Colonic mucosa (tissue), 4 donors: ENCODE measurements at regions not wholly inside any gene's neighbourhood (a gene's known extent, or its start where the extent isn't known, plus 50 kb on each side); places are given as distances from the start of the nearest gene placed in this dataset.
"Not testable (repeated sequence)": the region's sequence is repeated elsewhere in the genome, so short reads cannot be mapped to it uniquely, and the experiment has no call there.

Source experiments
- DNase-seq: peaks from one replicate; pipeline ENCODE4 v3.0.0-alpha.2; 2020
- H3K27ac ChIP-seq: fragments of 200-600 bp; one replicate; pipeline ENCODE4 v1.8.0; 2021
- H3K27me3 ChIP-seq: fragments of 200-600 bp; one replicate; pipeline ENCODE4 v1.8.0; 2021
- H3K36me3 ChIP-seq: fragments of 200-600 bp; one replicate; pipeline ENCODE4 v1.8.0; 2021
- H3K4me1 ChIP-seq: fragments of 200-600 bp; one replicate; pipeline ENCODE4 v1.8.0; 2021; ENCODE audit warnings: mild to moderate bottlenecking
- H3K4me3 ChIP-seq: fragments of 200-600 bp; one replicate; pipeline ENCODE4 v1.8.0; 2021
- H3K9ac ChIP-seq, 2 donors: one replicate each; pipeline ENCODE4 v1.7.0; 2013; ENCODE audit warnings: control low read depth in 2 of 2, low read depth in 2 of 2, low read length in 2 of 2
- H3K9me3 ChIP-seq: fragments of 200-600 bp; one replicate; pipeline ENCODE4 v1.8.0; 2021
- intact Hi-C: fragments of 100-400 bp; cut with DNase I; formaldehyde crosslinking; loops from one replicate; pipeline ENCODE4 v1.14.1; 2022
- donor health status: healthy.
- donor health status: DM: no; HTN: no; CAD: no.
- donor health status: DM: no; HTN: no; CAD: no.

DNA sequence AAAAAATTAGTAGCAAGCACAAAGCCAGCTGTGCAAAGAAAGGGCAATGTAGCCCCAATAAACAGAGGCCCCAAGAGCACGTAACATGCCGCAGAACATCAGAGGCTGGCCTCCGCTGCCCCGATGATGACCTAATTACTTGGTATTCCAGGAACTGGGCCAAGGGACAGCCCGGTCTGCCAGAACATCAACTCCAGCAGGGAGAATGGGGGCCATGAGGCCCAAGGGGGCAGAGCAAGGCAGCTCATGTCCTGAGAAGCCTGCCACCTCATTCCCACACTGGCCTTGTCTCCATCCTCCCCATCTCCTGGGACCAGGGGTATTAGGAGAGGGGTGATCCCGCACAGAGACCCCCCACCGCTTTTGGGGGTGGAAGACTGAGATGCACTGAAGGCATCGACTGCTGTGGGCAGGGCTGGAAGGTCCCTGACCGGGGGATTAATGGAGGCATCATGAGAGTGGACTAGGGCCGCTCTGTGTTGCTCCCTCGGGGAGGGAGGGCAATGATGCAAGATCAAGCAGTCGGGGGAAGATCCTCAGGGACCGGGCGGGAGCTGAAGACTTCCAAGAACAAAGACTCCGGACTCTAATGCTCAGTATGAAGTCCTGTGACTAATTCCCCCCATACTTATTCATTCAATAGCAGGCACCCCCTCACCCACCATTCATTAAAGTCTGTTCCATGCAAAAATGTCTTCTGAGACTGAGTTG lies 192.3 kb downstream of the BCL2L11 start:
- H3K9me3 ChIP-seq, intact Hi-C loops, H3K27ac ChIP-seq, H3K4me3 ChIP-seq, H3K36me3 ChIP-seq, H3K4me1 ChIP-seq, DNase-seq, H3K27me3 ChIP-seq, H3K9ac ChIP-seq: not testable (repeated sequence)

DNA sequence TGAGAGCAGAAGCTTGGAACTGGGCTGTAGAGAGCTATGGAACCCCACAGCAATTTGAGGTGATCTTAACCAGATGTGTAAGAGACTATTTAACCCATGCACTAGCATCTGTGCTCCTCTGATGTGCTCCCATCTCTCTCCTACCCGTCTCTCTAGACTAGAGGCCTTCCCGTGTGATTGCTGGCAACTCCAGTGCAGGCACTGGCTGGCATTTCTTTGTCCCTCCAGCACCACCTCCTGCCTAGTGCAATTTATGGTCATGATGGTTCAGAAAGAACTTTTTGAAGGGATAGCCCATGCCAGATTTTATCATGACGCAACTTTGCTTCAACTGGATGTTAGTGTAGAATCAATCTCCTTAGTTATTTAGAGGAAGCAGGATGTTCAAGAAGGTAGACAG lies 193.0 kb downstream of the BCL2L11 start:
- H3K4me1 ChIP-seq, H3K27ac ChIP-seq, H3K4me3 ChIP-seq, H3K36me3 ChIP-seq, H3K27me3 ChIP-seq, DNase-seq, intact Hi-C loops, H3K9me3 ChIP-seq, H3K9ac ChIP-seq: not testable (repeated sequence)

DNA sequence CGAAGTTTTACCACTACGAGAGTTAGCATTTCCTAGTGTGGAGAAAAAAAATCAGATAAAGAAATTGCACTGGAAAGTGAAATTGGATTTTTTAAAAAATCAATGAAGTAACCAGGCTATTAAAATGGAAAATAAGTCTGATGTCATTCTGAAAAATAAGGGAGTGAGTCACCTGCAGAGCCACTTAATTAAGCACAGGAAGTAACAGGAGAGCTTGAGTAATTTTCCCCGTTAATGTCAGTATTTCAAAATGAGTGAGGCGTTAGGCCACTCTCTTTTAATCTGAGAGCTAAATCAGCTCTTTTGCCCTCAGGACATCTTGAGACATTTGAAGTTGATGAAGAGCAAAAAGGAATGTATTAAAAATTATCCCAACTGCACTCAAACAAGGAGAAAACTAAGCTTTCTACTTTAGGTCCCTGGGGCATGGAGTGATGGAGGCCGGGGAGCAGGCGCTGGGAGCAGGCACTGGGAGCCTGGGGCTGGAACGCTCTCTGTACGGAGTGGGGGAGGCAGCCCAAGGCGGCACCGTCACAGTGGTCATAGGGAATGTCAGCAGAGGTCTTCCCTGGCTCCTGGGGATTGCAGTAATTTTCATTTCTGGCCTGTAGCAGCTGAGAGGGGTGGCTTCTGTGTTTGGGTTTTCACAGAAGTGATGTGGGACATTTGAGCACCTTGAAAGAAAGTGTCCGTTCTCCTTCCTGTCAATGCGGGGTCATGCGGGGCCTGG lies 194.6 kb downstream of the BCL2L11 start:
- H3K4me3 ChIP-seq, H3K9ac ChIP-seq, H3K27me3 ChIP-seq, DNase-seq, H3K9me3 ChIP-seq, H3K27ac ChIP-seq, intact Hi-C loops, H3K36me3 ChIP-seq, H3K4me1 ChIP-seq: not testable (repeated sequence)

DNA sequence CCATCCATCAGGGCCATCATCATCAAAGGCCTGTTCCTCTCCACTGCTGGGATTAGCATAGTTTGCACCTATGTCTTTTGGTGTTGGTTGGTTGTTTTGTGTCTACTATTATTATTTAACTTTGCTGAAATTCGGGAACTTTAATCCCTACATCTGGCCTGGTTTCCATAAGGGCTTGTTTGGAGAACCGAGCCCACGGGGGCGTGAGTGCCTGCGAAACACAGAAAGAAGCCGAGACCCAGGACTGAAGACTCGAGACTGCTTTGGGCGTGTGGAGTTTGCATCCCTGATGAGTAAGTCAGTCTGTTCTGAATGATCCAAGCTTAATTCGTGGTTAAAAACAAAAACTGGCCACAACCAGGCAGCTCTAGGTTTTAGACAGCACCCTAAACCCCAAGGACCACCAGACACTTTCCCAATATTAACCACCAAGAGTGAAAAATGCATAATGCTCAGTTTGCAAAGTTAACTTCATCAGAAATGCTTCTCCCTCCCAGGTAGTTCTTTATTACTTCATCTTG lies 195.6 kb downstream of the BCL2L11 start:
- DNase-seq, intact Hi-C loops: not testable (repeated sequence)

DNA sequence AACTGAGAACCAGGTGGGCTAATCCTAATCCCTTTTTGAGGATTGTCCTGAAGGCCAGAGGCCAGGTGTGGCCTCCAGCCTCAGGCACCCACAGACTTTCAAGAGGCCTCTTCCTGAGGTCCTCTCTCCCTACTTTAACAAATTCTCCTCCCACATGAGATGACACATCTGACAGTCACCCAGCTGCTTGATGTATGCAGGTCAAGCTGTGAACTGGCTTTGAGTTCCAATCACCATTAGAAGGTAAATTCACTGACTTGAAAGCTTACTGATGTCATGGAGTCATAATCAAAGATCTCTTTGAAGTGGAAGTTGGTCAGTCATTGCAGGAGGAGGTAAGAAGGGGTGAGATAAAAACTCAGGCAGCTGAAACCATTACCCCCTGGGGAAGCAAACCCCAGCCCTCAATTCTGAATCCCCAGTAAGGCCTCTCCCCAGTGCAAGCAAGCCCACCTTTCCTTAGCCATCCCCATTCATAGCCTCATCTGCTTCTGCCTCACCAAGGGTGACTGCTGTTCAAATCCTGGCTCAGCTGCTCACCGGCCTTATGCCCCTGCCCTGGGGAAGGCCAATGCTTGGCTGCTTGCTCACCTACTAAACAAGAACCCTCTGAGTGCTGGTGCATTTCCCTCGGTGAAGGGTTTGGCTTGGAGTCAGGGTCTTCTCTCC lies 196.3 kb downstream of the BCL2L11 start:
- H3K27ac ChIP-seq, H3K27me3 ChIP-seq, DNase-seq, intact Hi-C loops, H3K4me1 ChIP-seq, H3K4me3 ChIP-seq, H3K9ac ChIP-seq, H3K9me3 ChIP-seq, H3K36me3 ChIP-seq: not testable (repeated sequence)

More for the DNA sequence above, 195.6 kb downstream of the BCL2L11 start:
- not testable (repeated sequence) for H3K9ac ChIP-seq, H3K9me3 ChIP-seq, H3K27me3 ChIP-seq, H3K27ac ChIP-seq, H3K36me3 ChIP-seq, H3K4me1 ChIP-seq, H3K4me3 ChIP-seq

DNA sequence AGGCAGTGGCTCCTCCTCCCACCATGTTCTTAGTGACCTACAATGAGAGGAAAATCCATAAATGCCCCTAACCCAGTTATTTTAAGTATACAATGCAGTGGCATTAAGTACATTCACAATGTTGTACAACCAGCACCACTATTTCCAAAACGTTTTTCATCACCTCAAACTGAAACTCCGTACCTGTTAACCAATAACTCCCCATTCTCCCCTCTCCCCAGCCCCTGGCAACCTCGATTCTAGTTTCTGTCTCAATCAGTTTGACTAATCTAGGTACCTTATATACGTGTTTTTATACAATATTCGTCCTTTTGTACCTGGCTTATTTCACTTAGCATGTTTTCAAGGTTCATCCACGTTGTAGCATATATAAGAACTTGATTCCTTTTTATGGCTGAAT lies 198.8 kb downstream of the BCL2L11 start:
- H3K27ac ChIP-seq, H3K36me3 ChIP-seq, H3K9me3 ChIP-seq, H3K4me1 ChIP-seq, H3K9ac ChIP-seq, H3K27me3 ChIP-seq, DNase-seq, intact Hi-C loops, H3K4me3 ChIP-seq: not testable (repeated sequence)

DNA sequence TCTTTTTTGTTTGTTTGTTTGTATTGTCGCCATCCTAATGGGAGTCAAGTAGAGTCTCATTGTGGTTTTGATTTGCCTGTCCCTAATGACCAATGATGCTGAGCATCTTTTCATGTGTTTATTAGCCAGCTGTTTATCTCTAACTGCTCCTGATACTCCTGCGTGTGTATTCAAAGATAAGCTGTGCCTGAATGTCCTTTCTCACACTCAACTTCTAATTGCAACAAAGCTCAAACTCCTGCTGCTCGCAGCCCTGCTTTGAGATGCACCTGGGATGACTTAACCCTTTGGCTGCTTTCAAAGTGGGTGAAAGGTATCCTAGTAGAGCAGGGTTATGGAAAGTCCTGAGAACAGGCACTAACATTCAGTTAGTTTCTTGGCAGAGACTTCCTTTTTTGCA lies 199.6 kb downstream of the BCL2L11 start:
- H3K36me3 ChIP-seq, H3K4me1 ChIP-seq, H3K4me3 ChIP-seq, H3K27me3 ChIP-seq, DNase-seq, H3K9ac ChIP-seq, intact Hi-C loops, H3K9me3 ChIP-seq, H3K27ac ChIP-seq: not testable (repeated sequence)

DNA sequence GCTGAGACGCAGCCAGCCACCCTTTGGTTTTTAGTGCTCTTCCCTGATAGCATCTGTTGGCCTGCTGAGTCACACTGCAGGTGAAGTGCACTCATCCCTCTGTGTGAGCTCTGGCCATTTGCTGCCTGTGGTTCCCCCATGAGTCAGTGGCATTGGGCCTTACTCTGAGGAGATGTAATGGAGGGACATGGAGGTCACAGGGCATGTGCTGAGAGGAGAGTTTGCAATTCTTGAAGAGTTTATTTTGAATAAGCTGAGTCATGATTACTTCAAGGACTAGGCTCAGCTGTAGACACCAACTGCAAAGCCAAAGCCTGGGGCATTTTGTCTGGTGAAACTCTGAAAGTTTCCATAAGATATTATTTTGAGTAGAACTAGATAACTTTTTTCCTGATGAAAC lies 200.3 kb downstream of the BCL2L11 start:
- H3K9ac ChIP-seq, H3K9me3 ChIP-seq, H3K4me3 ChIP-seq, H3K36me3 ChIP-seq, intact Hi-C loops, H3K4me1 ChIP-seq, DNase-seq, H3K27ac ChIP-seq, H3K27me3 ChIP-seq: not testable (repeated sequence)

DNA sequence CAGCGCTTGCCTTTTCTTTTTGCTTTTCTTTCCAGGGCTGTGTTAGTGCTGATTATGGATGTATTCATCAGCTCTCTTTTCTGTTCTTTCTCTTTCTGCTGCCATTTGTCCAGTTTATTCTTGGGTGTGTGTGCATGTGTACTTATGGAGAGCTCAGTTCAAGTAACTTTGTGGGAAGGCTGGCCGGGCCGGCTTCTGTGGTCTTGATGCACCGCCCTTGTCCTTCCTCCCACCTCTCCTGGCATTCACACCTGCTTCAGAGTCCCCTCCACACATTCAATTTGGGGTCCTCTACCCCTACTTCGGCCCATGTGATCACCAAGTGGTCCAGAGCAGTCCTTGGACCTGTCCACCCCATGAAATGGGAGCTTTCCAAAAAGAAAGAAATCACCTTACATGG lies 202.7 kb downstream of the BCL2L11 start:
- H3K9me3 ChIP-seq, H3K27me3 ChIP-seq, DNase-seq, H3K9ac ChIP-seq, H3K4me3 ChIP-seq, intact Hi-C loops, H3K4me1 ChIP-seq, H3K36me3 ChIP-seq, H3K27ac ChIP-seq: not testable (repeated sequence)

DNA sequence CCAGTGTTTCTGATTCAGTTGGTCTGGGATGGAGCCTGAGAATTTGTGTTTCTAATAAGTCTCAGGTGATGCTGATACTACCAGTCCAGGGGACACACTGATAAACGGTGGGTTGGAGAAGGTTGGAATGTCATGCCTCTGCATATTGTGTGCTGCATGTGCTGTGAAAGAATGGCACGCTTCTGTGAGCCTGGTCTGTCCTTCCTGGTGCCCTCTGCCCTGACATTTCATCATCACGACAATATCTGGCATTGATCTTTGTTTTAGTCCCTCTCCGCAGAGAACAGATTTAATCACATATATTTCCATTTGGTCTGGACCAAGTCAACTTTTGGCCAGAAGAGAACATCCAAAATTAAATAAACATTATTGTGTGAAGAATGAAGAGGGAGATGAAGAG lies 207.0 kb downstream of the BCL2L11 start:
- H3K9me3 ChIP-seq, intact Hi-C loops, H3K4me1 ChIP-seq, H3K9ac ChIP-seq, H3K27ac ChIP-seq, H3K27me3 ChIP-seq, H3K4me3 ChIP-seq, DNase-seq, H3K36me3 ChIP-seq: not testable (repeated sequence)

DNA sequence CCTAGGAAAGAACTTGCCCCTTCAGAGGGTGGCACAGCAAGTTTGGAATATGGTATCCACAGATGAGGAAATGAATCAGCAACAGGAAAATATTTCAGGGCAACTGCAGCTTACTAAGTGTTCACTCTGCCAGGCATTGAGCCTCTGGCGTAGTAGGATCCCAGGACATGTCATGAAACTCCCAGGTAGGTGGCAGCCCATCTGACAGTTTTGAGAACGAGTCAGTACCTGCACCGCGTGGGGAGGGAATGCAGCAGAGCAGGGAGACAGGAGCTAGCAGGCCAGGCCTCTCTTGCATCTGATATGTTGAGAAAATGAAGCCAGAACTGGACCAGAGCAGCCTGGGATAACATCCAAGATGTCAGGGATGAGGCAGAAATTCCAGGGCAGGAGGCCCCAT lies 208.6 kb downstream of the BCL2L11 start:
- H3K4me3 ChIP-seq, DNase-seq, H3K27me3 ChIP-seq, H3K9me3 ChIP-seq, H3K27ac ChIP-seq, intact Hi-C loops, H3K4me1 ChIP-seq, H3K9ac ChIP-seq, H3K36me3 ChIP-seq: not testable (repeated sequence)

DNA sequence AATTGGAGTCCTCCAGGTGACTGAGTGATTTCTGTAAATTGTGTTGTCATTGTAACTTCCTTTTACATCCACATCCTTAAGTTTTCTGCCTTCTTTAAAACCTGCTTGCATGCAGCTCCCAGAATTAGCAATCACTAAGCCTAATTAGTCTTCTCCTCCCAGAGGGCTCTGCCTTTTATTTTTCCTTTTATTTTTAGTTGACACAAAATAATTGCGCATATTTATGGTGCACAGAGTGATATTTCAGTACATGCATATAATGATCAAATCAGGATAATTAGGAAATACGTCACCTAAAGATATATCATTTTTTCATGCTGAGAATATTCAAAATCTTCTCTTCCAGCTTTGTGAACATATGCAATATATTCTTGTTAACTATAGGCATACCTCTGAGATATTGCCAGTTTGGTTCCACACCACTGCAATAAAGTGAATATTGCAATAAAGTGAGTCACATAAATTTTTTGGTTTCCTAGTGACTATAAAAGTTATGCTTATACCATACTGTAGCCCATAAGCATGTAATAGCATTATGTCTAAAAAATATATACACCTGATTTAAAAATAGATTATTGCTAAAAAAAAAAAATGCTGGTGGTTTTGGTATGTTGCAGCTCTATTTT lies 210.5 kb downstream of the BCL2L11 start:
- intact Hi-C loops, H3K4me1 ChIP-seq, DNase-seq, H3K4me3 ChIP-seq, H3K9ac ChIP-seq, H3K27me3 ChIP-seq, H3K27ac ChIP-seq, H3K9me3 ChIP-seq, H3K36me3 ChIP-seq: not testable (repeated sequence)
